ENCODE measurements at regions not wholly inside any gene's neighbourhood (a gene's known extent, or its start where the extent isn't known, plus 50 kb on each side); places are given as distances from the start of the nearest gene placed in this dataset.

- no peak for DNase-seq
- Histone ChIP-seq H3K9me3 (no peaks in the 10 kb centered on the region), H3K27ac (no peak overlapping the region), H3K27me3 (no peaks in the 10 kb centered on the region), H3K4me1 (no peaks in the 10 kb centered on the region), H3K4me3 (no peak overlapping the region), H3K36me3 (no peaks in the 10 kb centered on the region)
- 77 to 83% methylated on average over 5 of the region's 5 CpGs for WGBS, 2 donors
- no peak for TF ChIP-seq POLR2AphosphoS5 (IDR thresholded peaks at IDR 0.05)
- no peak for TF ChIP-seq EP300 (IDR thresholded peaks at IDR 0.05)
- TF ChIP-seq POLR2A (IDR thresholded peaks at IDR 0.05) = no peak
- TF ChIP-seq, protein P1, sequence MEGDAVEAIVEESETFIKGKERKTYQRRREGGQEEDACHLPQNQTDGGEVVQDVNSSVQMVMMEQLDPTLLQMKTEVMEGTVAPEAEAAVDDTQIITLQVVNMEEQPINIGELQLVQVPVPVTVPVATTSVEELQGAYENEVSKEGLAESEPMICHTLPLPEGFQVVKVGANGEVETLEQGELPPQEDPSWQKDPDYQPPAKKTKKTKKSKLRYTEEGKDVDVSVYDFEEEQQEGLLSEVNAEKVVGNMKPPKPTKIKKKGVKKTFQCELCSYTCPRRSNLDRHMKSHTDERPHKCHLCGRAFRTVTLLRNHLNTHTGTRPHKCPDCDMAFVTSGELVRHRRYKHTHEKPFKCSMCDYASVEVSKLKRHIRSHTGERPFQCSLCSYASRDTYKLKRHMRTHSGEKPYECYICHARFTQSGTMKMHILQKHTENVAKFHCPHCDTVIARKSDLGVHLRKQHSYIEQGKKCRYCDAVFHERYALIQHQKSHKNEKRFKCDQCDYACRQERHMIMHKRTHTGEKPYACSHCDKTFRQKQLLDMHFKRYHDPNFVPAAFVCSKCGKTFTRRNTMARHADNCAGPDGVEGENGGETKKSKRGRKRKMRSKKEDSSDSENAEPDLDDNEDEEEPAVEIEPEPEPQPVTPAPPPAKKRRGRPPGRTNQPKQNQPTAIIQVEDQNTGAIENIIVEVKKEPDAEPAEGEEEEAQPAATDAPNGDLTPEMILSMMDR (IDR thresholded peaks at IDR 0.05) = no peak
- intact Hi-C loops (cut with DNase I) = no loop called here
Measured at GRCh38 chr6:3960754-3961361, 111.7 kb downstream of the FAM50B start.

GRCh38 chr6:3961581-3962215, 112.5 kb downstream of the FAM50B start:
- no peak for DNase-seq
- Histone ChIP-seq H3K36me3 (no peaks in the 10 kb centered on the region), H3K9me3 (no peaks in the 10 kb centered on the region), H3K27ac (no peak overlapping the region), H3K27me3 (no peaks in the 10 kb centered on the region), H3K4me1 (no peaks in the 10 kb centered on the region), H3K4me3 (no peak overlapping the region)
- intact Hi-C loops (cut with DNase I) = no loop called here
- TF ChIP-seq EP300 (IDR thresholded peaks at IDR 0.05) = no peak
- WGBS, 2 donors = 82 to 83% methylated on average over 7 of the region's 7 CpGs

GRCh38 chr6:3962291-3963280, 113.4 kb downstream of the FAM50B start:
- Histone ChIP-seq H3K27me3 (no peaks in the 10 kb centered on the region), H3K4me3 (no peak overlapping the region), H3K27ac (no peak overlapping the region), H3K4me1 (no peaks in the 10 kb centered on the region), H3K36me3 (no peaks in the 10 kb centered on the region), H3K9me3 (no peaks in the 10 kb centered on the region)
- no peak for TF ChIP-seq POLR2AphosphoS5 (IDR thresholded peaks at IDR 0.05)
- intact Hi-C loops (cut with DNase I) = no loop called here
- WGBS, 2 donors = 89% methylated on average over 7 of the region's 7 CpGs
- DNase-seq = no peak

GRCh38 chr6:3963426-3963825, 114.3 kb downstream of the FAM50B start:
- no peaks in the 10 kb centered on the region for H3K27me3 ChIP-seq
- H3K27ac ChIP-seq = no peak overlapping the region
- H3K36me3 ChIP-seq = no peaks in the 10 kb centered on the region
- intact Hi-C loops (cut with DNase I) = no loop called here
- no peaks in the 10 kb centered on the region for H3K4me1 ChIP-seq
- H3K9me3 ChIP-seq = no peaks in the 10 kb centered on the region
- TF ChIP-seq, protein P1 (IDR thresholded peaks at IDR 0.05) = no peak
- WGBS, 2 donors = 91% methylated on average over 4 of the region's 4 CpGs
- DNase-seq = no peak
- no peak overlapping the region for H3K4me3 ChIP-seq

DNA sequence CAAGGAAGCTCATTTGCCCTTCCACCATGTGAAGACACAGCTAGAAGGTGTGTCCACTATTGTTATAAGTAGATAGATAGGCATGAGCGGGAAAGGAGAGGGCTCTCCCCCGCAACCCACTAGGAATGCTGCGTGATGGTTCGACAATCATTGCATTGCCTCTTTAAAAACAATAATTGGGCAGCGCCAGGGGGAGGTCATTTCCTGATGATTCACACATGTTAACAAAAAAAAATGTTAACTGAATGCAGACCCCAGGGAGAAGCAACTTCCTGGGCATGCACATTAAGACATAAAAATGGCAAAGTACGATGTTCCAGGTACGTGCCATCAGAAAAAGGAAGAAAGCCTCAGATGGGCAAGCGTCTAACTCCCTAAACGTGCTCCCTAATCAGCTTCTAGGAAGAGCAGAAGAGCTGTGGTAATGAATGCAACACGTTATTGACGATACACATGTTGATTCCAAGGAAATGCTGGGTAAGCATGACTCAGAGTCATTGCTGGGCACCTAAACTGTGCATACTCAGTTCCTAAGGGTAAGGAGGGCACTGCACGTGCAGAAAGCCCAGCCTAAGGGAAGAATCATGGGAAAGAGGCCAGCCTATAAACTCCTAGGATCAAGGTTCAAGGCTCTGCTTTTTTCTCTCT, 113.7 kb downstream of the FAM217A start:
- Histone ChIP-seq H3K36me3 (no peaks in the 10 kb centered on the region), H3K4me1 (no peaks in the 10 kb centered on the region), H3K4me3 (no peak overlapping the region), H3K27ac (no peak overlapping the region), H3K27me3 (no peaks in the 10 kb centered on the region), H3K9me3 (no peaks in the 10 kb centered on the region)
- 84 to 86% methylated on average over 12 of the region's 12 CpGs for WGBS, 2 donors
- no peak for DNase-seq
- TF ChIP-seq, protein P1 (IDR thresholded peaks at IDR 0.05) = no peak
- TF ChIP-seq POLR2AphosphoS5 (IDR thresholded peaks at IDR 0.05) (no peak), EP300 (IDR thresholded peaks at IDR 0.05) (no peak), POLR2A (IDR thresholded peaks at IDR 0.05) (no peak)
- intact Hi-C loops (cut with DNase I) = no loop called here
